NCI-H748 treated with DMSO at 0.1 percent for 48 hours (cell line): ENCODE measurements at regions not wholly inside any gene's neighbourhood (a gene's known extent, or its start where the extent isn't known, plus 50 kb on each side); places are given as distances from the start of the nearest gene placed in this dataset.

Experiments
- DNase-seq: peaks from one replicate; lab custom pipeline; 2025; lab: John Stamatoyannopoulos, UW

DNA sequence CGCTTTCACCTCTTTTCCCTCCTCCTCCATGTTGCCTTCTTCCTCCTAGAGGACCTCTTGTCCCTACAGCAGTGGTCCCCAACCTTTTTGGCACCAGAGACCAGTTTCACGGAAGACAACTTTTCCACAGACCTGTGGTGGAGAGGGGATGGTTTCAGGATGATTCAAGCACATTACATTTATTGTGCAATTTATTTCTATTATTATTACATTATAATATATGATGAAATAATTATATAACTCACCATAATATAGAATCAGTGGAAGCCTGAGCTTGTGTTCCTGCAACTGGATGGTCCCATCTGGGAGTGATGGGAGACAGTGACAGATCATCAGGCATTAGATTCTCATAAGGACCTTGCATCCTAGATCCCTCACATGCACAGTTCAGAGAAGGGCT is 152.2 kb upstream of the NCKAP5 start:
- DNase-seq: no peak

- no peak for DNase-seq
Observed at GRCh38 chr2:133721118-133721517, 152.9 kb upstream of the NCKAP5 start.

DNA sequence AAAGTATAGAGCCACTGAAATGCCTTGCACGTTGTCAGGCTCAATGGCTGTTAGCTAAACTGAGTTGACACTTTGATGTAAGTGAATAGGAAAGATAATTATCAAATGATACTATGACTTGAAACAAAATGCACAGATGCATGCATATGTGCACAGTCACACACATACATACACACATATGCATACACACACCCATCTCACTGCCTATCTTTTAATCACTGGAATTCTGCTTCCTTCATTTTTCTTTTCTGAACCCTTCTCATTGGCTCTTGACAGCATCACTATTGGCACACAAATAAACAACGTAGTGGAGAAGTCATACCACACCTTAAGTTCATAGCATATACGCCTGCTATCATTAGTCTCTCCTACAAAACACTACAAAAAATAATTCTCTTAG is 154.9 kb upstream of the NCKAP5 start:
- DNase-seq: no peak

DNA sequence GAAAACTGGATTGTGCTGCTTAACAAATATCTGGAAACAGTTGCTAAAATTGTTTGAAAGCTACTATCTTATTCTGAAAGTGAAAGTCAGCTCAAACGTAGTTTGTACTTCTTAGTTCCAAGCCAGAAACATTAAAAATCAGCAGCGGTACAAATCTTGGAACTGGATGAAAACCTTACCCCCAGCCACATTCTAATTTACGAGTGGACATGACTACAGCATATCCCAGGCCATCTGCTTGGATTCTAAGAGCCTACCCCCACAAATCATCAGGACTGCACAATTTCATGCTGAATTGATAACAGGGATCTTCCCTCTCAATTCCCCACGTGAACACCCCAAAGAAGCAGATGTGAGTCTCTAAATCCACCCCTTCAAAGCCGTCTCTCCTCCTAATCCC is 158.7 kb upstream of the NCKAP5 start:
- DNase-seq: no peak

DNA sequence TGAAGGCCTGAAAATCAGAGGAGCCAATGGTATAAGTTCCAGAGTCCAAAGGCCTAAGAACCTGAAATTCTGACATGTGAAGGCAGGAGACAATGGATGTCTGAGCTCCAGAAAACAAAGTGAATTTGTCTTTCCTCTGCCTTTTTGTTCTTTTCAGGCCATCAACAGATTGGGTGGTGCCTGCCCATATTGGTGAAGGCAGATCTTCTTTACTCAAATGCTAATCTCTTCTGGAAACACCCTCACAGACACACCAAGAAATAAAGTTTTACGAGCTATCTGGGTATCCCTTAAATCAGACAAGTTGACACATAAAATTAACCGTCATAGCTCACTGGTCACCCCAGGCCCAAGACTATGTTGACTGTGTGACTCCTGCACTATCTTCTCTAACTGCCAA is 163.8 kb upstream of the NCKAP5 start:
- DNase-seq: no peak

DNA sequence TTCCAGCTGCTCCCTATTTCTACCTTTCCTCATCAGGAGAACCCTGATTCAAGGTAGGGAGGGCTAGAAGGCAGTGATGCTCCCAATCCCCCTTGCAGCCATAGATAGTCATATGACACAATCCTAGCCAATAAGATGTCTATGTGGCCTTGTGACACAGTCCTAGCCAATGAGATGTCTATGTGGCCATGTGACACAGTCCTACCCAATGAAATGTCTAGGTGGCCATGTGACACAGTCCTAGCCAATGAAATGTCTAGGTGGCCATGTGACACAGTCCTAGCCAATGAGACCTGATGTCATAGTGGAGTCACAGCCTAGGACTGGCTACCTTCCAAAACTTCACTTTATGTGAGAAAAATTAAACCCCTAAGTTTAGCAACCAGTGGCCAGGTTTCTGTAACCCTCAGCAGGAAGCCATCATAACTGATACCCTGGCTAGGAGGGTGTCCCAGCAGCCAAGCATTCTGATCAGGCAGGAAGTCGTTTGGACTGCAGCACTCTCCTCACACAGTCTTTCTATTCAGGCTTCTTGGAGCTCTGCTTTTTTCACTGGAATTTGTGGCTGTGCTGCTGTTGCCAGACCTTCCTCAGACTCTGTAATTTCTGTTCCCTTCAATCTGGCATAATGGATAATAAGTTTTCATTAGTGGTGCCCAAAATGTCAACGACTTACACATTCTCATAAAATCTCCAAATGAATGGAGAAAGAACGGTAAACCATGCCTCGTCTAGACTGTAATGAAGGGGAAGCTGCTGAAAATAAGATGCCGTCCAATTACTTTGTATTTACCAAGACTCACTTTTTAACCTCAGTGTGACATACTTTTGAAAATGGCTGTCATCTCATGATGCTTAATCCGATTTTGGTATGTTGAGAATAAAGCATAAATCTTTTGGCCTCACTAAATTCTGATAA is 165.0 kb upstream of the NCKAP5 start:
- no peak for DNase-seq

DNA sequence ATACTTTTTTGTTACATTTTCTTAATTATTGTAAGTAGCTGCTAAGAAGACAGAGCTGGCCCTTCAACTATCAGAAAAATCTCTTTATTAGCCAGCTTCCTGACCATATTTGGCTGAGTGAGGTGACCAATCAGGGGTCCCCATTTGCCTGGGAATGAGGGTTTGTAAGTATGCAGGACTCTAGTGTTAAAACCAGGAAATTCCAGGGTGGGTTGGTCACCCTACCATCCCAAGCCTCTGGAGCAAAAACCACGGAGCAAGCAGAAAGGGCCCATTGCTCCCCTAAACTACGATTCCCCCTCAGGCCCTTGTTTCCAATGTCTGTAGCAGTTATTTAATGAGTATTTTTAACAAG is 165.6 kb upstream of the NCKAP5 start:
- no peak for DNase-seq

- no peak for DNase-seq
Observed at GRCh38 chr2:133734716-133735495, 166.6 kb upstream of the NCKAP5 start.

GRCh38 chr2:133736674-133737073 is 168.4 kb upstream of the NCKAP5 start:
- no peak for DNase-seq

DNA sequence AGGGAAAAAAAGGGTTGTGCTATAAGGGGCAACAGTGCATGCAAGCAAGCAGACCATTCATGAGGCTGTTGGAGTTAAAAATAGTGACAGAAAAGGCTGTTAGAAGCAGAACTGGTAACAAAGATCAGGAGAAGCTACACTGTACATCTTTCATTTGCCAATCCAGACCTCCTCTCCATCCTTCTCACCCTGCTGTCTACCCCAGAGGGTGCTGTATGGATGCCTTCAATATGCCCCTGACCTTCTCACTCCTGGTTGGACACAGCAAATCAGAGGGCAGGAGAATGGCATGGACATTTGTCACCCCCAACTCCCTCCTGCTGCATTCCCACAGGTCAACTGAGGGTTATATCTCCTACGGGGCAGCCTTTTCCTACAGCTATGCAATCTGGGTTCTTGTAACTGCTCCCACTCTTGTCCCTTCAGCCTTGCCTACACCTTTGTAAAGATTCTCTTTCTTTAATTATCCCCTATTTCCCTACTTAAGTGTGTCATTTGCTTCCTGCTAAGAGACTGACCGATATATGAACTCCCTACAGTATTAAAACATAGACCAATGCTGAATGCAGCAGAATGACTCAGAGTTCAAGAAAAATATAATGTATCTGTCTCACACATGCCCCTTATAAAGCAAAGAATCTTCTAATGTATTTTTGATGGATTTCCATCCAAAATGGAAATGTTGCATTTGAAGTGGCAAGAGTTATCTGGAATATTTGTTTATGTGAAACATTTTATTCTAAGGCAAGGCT is 169.2 kb upstream of the NCKAP5 start:
- DNase-seq: no peak

- DNase-seq: no peak
Observed at GRCh38 chr2:133739039-133739438, 170.8 kb upstream of the NCKAP5 start.

DNA sequence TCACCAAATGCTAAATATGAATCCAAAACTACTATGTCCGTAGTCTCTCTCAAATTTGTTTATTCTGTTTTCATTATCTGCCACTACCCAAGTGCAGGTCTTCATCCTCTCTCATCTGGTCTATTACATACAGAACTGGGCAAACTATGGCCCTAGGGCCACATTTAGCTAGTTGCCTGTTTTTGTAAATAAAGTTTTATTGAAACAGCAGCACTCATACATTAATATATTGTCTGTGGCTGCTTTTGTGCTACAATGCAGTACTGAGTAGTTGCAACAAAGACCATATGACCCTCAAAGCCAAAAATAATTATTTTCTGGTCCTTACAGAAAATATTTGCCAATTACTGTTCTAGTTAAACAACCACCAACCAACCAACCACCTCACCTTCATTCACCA is 172.2 kb upstream of the NCKAP5 start:
- DNase-seq: no peak

- no peak for DNase-seq
Observed at GRCh38 chr2:133748007-133748700, 179.9 kb upstream of the NCKAP5 start.

GRCh38 chr2:133753665-133754064 is 185.4 kb upstream of the NCKAP5 start:
- no peak for DNase-seq

- DNase-seq: no peak
Observed at GRCh38 chr2:133755480-133756300, 187.4 kb upstream of the NCKAP5 start.

GRCh38 chr2:133756833-133757232 is 188.6 kb upstream of the NCKAP5 start:
- DNase-seq: no peak

DNA sequence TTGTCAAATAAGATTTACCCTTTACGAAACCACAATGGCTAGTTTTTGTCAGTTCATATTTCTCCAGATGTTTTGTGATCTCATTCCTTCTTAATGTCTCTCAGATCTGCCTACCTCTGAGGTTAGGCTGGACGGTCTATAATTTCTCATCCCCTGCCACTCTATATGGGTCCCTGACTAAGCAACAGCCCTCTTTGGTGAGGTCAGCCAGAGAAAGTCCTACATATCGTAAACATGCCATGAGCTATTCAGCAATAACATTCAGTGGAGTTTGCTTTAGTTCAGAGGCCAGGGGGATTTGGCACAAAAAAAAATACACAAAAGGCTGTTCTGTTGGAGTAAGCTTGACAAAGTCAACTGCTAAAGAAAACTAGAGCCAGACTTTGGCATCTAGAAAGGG is 192.1 kb upstream of the NCKAP5 start:
- DNase-seq: no peak

GRCh38 chr2:133765658-133766057 is 197.4 kb upstream of the NCKAP5 start:
- no peak for DNase-seq

GRCh38 chr2:133766164-133766832 is 198.0 kb upstream of the NCKAP5 start:
- no peak for DNase-seq

- no peak for DNase-seq
Observed at GRCh38 chr2:133768256-133768655, 200.0 kb upstream of the NCKAP5 start.
